Thyroid gland (tissue), 4 donors: ENCODE measurements at regions not wholly inside any gene's neighbourhood (a gene's known extent, or its start where the extent isn't known, plus 50 kb on each side); places are given as distances from the start of the nearest gene placed in this dataset.

Experiments
- POLR2A ChIP-seq, 2 donors: fragments of 450-650 bp; IDR thresholded peaks; one replicate each; pipeline ENCODE4 v1.6.1; 2017; ENCODE audit warnings: antibody characterized with exemption in 2 of 2, mild to moderate bottlenecking in 2 of 2, moderate library complexity in 1 of 2
- TF ChIP-seq, protein P1 (sequence below), 6 experiments: fragments of 200-600 bp in 3 of 6; fragments of 450-650 bp in 3 of 6; sonication (generic) in 3 of 6; IDR thresholded peaks; one replicate each; pipeline ENCODE4 v1.5.1; 2016 to 2019; ENCODE audit warnings: antibody characterized with exemption in 6 of 6, mild to moderate bottlenecking in 2 of 6, inconsistent platforms in 1 of 6, moderate library complexity in 1 of 6

- TF ChIP-seq POLR2A (IDR thresholded peaks at IDR 0.05): no peak
- TF ChIP-seq, protein P1, sequence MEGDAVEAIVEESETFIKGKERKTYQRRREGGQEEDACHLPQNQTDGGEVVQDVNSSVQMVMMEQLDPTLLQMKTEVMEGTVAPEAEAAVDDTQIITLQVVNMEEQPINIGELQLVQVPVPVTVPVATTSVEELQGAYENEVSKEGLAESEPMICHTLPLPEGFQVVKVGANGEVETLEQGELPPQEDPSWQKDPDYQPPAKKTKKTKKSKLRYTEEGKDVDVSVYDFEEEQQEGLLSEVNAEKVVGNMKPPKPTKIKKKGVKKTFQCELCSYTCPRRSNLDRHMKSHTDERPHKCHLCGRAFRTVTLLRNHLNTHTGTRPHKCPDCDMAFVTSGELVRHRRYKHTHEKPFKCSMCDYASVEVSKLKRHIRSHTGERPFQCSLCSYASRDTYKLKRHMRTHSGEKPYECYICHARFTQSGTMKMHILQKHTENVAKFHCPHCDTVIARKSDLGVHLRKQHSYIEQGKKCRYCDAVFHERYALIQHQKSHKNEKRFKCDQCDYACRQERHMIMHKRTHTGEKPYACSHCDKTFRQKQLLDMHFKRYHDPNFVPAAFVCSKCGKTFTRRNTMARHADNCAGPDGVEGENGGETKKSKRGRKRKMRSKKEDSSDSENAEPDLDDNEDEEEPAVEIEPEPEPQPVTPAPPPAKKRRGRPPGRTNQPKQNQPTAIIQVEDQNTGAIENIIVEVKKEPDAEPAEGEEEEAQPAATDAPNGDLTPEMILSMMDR (IDR thresholded peaks at IDR 0.05): no peak
Measured at GRCh38 chr10:111187096-111187495, 110.3 kb downstream of the ADRA2A start.
